Astrocyte of the cerebellum (primary cell): ENCODE measurements at regions not wholly inside any gene's neighbourhood (a gene's known extent, or its start where the extent isn't known, plus 50 kb on each side); places are given as distances from the start of the nearest gene placed in this dataset.
A peak's percentile ranks its signal among the peaks of the same experiment; 100 is the strongest.

Experiments used
- DNase-seq: peaks from one replicate; pipeline ENCODE4 v3.0.0-alpha.2; 2011; ENCODE audit warnings: low read depth
- H3K4me3 ChIP-seq: 2 replicates; pipeline ENCODE4 v1.5.1; 2011; ENCODE audit warnings: mild to moderate bottlenecking, low read depth, low read length, moderate library complexity
- in situ Hi-C: cut with HindIII; loops from 2 replicates; pipeline ENCODE4 v1.10.0; 2017; ENCODE audit warnings: low sequenced_read_pairs
- TF ChIP-seq, protein P1 (sequence below): IDR thresholded peaks from 2 replicates; pipeline ENCODE4 v1.5.1; 2012; ENCODE audit warnings: low read length, low read depth, moderate library complexity, mild to moderate bottlenecking; ENCODE audit errors: missing control alignments

DNA sequence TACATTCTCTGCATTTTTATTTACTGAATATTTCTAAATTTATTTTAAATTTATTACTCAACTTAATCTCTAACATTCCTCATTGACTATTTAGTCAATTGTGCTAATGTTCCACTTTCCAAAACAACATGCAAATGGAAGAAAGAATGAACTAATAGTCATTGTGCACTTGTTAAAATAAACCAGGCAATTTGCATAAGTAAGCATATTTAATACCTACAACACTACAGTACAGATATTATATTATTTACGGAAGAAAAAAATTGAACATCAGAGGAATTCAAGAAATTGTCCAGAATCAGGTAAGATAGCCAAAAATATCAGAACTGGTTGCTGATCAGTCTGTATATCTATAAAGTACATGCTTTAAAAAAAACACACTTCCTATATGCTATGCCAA, 320.5 kb downstream of the CENPW start:
- no peak for DNase-seq
- H3K4me3 ChIP-seq: no peak overlapping the region
- in situ Hi-C loops: no loop called here
- TF ChIP-seq, protein P1, sequence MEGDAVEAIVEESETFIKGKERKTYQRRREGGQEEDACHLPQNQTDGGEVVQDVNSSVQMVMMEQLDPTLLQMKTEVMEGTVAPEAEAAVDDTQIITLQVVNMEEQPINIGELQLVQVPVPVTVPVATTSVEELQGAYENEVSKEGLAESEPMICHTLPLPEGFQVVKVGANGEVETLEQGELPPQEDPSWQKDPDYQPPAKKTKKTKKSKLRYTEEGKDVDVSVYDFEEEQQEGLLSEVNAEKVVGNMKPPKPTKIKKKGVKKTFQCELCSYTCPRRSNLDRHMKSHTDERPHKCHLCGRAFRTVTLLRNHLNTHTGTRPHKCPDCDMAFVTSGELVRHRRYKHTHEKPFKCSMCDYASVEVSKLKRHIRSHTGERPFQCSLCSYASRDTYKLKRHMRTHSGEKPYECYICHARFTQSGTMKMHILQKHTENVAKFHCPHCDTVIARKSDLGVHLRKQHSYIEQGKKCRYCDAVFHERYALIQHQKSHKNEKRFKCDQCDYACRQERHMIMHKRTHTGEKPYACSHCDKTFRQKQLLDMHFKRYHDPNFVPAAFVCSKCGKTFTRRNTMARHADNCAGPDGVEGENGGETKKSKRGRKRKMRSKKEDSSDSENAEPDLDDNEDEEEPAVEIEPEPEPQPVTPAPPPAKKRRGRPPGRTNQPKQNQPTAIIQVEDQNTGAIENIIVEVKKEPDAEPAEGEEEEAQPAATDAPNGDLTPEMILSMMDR: no peak

DNA sequence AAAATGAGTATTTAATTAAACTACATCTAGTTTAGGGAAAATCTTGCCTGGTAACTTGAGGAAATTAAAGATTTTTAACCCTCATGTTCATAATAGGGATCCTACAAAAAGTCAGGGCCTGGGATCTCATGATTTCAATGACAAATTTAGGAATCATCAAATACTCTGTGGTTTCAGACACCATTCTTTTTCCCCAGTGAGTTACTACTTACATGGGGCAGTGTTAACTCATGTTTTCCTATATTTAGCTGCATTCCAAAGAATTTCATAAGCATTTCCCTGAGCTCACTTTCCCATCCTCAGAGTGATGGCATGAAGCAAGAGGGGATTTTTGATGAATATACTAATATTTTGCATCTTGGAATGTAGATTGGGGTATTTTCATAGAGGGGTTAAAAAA, 321.7 kb downstream of the CENPW start:
- H3K4me3 ChIP-seq: no peak overlapping the region
- peak; percentile 5 for DNase-seq
- TF ChIP-seq, protein P1: no peak
- in situ Hi-C loops: no loop called here

DNA sequence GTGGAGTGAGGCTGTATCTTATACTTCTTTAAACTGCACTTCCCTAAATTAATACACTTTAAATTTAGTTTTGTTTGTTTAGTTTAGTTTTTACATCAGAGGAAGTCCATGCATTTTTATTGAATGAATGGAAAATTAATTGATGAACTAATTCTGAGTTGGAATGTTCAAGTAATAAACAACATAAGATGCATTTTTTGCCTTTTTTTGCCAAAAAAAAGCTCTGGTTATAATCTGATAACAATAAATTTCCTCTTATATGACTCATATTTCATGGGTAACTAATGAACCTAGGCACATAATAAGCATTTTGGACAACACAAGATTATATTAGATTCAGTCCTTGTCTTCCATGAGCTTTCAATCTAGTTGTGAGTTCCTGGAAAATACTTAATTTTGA, 323.1 kb downstream of the CENPW start:
- no peak overlapping the region for H3K4me3 ChIP-seq
- no peak for DNase-seq
- in situ Hi-C loops: no loop called here
- TF ChIP-seq, protein P1: no peak

DNA sequence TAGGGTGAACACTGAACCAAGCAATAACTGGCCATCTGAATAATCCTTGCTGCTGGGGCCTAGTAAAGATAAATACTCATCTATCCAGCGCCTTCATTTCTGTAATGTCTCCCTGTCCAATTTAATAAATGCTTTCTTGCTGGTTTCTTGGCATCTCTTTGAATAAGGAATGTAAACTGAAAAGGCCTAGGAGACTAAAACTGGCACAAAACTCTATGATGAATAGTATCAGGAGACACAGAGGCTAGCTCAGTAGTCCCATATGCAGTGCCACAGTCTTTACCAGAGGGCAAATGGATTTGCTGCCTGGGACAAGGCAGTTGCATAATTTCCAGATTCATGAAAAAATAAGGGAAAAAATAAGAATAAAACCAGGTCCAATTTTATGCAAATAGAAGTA, 324.4 kb downstream of the CENPW start:
- in situ Hi-C loops: no loop called here

DNA sequence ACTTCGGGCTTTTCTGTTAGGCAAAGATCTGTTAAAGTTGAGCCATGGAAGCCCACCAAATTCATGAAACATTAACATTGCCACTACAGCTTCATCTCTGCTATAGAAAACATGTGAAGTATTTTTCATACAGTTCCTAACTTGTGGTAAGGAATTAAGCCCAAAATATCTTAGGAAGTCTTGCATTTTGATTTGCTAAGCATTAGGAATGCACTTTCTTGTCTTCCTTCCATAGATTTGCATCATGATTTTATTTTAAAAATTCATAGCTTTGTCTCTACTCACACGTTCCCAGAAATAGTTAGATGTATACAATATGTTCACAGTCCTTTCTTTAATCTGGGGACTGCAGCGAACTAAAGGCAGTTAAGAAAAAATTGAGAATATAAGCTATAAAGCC, 325.6 kb downstream of the CENPW start:
- in situ Hi-C loops: no loop called here
- no peak for DNase-seq
- TF ChIP-seq, protein P1: no peak

More for the DNA sequence above, 324.4 kb downstream of the CENPW start:
- no peak overlapping the region for H3K4me3 ChIP-seq
- DNase-seq: no peak
- TF ChIP-seq, protein P1: no peak

DNA sequence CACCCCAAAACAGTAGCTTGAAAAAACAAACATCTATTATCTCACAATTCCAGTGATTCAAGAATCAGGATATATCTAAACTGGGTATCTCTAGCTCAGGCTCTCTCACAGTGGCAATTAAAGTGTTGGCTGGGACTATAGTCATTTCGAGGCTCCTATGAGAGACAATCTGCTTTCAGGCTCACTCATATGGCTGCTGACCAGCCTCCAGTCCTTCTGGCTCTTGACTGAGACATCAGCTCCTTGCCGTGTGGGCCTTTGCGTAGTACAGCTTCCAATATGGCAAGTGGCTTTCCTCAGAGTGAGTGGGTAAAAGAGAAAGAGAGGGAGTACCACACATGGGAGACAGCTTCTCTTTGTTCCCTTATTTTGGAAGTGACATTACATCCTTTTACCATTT, 327.2 kb downstream of the CENPW start:
- in situ Hi-C loops: no loop called here
- H3K4me3 ChIP-seq: no peak overlapping the region
- TF ChIP-seq, protein P1: no peak
- no peak for DNase-seq

More for the DNA sequence above, 325.6 kb downstream of the CENPW start:
- H3K4me3 ChIP-seq: no peak overlapping the region

DNA sequence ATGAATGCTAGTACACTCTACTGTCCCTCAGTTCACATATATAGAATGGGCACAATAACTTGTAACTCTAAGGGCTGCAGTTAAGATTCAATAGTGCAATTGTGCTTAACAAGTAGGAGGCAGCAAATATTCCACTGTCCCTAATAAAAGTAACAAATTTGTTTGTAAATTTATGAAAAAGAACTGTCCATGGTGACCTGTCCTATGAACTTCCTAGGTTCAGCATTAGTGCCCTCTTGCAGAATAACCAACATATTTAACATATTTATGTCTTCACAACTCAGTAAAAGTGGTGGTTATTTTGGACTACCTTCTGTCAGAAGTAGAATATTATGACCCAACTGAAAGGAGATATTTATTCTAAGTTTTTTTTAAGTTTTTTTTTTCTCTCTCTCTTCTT, 327.8 kb downstream of the CENPW start:
- H3K4me3 ChIP-seq: no peak overlapping the region
- in situ Hi-C loops: no loop called here
- TF ChIP-seq, protein P1: no peak
- DNase-seq: no peak
